ENCODE measurements at regions not wholly inside any gene's neighbourhood (a gene's known extent, or its start where the extent isn't known, plus 50 kb on each side); places are given as distances from the start of the nearest gene placed in this dataset.

- no peaks in the 10 kb centered on the region for H3K36me3 Mint-ChIP-seq (ENCODE audit: low read depth)
- H3K27ac ChIP-seq (ENCODE audit: low read depth in 1 of 2, low read length in 2 of 2) = no peak overlapping the region
- POLR2A ChIA-PET = no interaction called here
- no peak for DNase-seq
- peaks cover 46% of the 10 kb centered on the region for H3K4me1 Mint-ChIP-seq (ENCODE audit: low read depth)
- TF ChIP-seq CTCF (IDR thresholded peaks at IDR 0.05) = no peak
- CTCF ChIA-PET = no interaction called here
- intact Hi-C loops (cut with DNase I, micrococcal nuclease) = no loop called here
- no peaks in the 10 kb centered on the region for H3K36me3 ChIP-seq (ENCODE audit: insufficient read depth, low read length)
- no peaks in the 10 kb centered on the region for H3K9me3 ChIP-seq (ENCODE audit: control insufficient read depth in 1 of 2, insufficient read depth in 1 of 2, low read length in 2 of 2)
- H3K4me1 ChIP-seq (ENCODE audit: insufficient read depth, low read length) = no peaks in the 10 kb centered on the region
- peaks cover 4% of the 10 kb centered on the region for H3K9me3 Mint-ChIP-seq
- no peak for ATAC-seq (ENCODE audit: poor library complexity)
- peak overlapping the region; percentile 52 for H3K27ac Mint-ChIP-seq
- no peaks in the 10 kb centered on the region for H3K27me3 Mint-ChIP-seq
- H3K4me3 ChIP-seq (ENCODE audit: low read length) = no peak overlapping the region
- no peaks in the 10 kb centered on the region for H3K27me3 ChIP-seq (ENCODE audit: control insufficient read depth in 1 of 2, insufficient read depth in 2 of 2, low read length in 2 of 2)
- peak overlapping the region; percentile 13 for H3K4me3 Mint-ChIP-seq
Measured at GRCh38 chr5:158511454-158511853, 588.3 kb downstream of the EBF1 start.

DNA sequence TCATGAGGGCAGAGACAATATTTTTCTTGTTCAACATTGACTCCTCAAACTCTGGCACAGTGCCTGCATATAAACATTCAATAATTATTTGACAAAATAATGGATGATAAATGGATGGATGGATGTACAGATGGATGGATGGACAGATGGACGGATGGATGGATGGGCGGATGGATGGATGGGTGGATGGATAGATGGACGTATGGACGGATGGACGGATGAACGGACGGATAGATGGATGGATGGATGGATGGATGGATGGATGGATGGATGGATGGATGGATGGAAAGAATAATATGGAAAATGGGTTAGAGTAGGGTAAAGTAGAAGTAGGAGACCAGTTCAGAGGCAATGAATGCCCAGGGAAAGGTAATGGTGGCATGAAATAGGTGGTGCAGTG, 589.2 kb downstream of the EBF1 start:
- CTCF ChIA-PET = no interaction called here
- peaks cover 45% of the 10 kb centered on the region for H3K4me1 Mint-ChIP-seq (ENCODE audit: low read depth)
- intact Hi-C loops (cut with DNase I, micrococcal nuclease) = no loop called here

DNA sequence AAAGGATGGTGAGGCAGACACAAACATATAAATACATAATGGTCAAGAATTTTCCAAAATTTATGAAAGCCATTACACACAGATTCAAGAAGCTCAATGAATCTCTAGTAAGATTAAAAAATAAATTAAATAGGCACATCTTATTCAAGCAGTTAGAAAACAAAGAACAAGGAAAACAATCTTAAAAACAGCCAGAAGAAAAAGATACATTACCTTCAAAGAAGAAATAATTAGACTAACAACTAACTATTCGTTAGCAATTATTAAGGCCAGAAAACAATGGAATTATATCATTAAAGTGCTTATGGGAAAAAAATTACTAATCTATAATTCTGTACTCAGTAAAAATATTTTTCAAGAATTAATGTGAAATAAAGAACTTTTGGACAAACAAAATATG, 593.1 kb downstream of the EBF1 start:
- Histone ChIP-seq H3K9me3 (ENCODE audit: control insufficient read depth in 1 of 2, insufficient read depth in 1 of 2, low read length in 2 of 2) (peaks cover 0 to 6% of the 10 kb centered on the region in 2 experiments), H3K4me3 (ENCODE audit: low read length) (no peak overlapping the region), H3K4me1 (ENCODE audit: insufficient read depth, low read length) (no peaks in the 10 kb centered on the region), H3K36me3 (ENCODE audit: insufficient read depth, low read length) (no peaks in the 10 kb centered on the region), H3K27me3 (ENCODE audit: control insufficient read depth in 1 of 2, insufficient read depth in 2 of 2, low read length in 2 of 2) (no peaks in the 10 kb centered on the region), H3K27ac (ENCODE audit: low read depth in 1 of 2, low read length in 2 of 2) (no peak overlapping the region)
- TF ChIP-seq CTCF (IDR thresholded peaks at IDR 0.05) = no peak
- ATAC-seq (ENCODE audit: poor library complexity) = no peak
- DNase-seq = no peak
- Mint-ChIP-seq H3K36me3 (ENCODE audit: low read depth) (no peaks in the 10 kb centered on the region), H3K9me3 (peaks cover 12% of the 10 kb centered on the region), H3K27me3 (no peaks in the 10 kb centered on the region), H3K4me3 (no peak overlapping the region), H3K27ac (no peak overlapping the region), H3K4me1 (ENCODE audit: low read depth) (peaks cover 13% of the 10 kb centered on the region)
- ChIA-PET CTCF (no interaction called here), POLR2A (no interaction called here)
- intact Hi-C loops (cut with DNase I, micrococcal nuclease) = no loop called here

More for the DNA sequence above, 589.2 kb downstream of the EBF1 start:
- POLR2A ChIA-PET = no interaction called here
- Histone ChIP-seq H3K4me1 (ENCODE audit: insufficient read depth, low read length) (no peaks in the 10 kb centered on the region), H3K27ac (ENCODE audit: low read depth in 1 of 2, low read length in 2 of 2) (no peak overlapping the region), H3K9me3 (ENCODE audit: control insufficient read depth in 1 of 2, insufficient read depth in 1 of 2, low read length in 2 of 2) (peaks cover 0 to 6% of the 10 kb centered on the region in 2 experiments), H3K27me3 (ENCODE audit: control insufficient read depth in 1 of 2, insufficient read depth in 2 of 2, low read length in 2 of 2) (no peaks in the 10 kb centered on the region), H3K36me3 (ENCODE audit: insufficient read depth, low read length) (no peaks in the 10 kb centered on the region), H3K4me3 (ENCODE audit: low read length) (no peak overlapping the region)
- Mint-ChIP-seq H3K9me3 (peaks cover 9% of the 10 kb centered on the region), H3K36me3 (ENCODE audit: low read depth) (no peaks in the 10 kb centered on the region), H3K27me3 (no peaks in the 10 kb centered on the region), H3K4me3 (no peak overlapping the region), H3K27ac (no peak overlapping the region)
- no peak for TF ChIP-seq CTCF (IDR thresholded peaks at IDR 0.05)
- no peak for ATAC-seq (ENCODE audit: poor library complexity)
- no peak for DNase-seq

Data from CD4-positive, alpha-beta T cell (primary cell).